22Rv1 (cell line): ENCODE measurements at regions not wholly inside any gene's neighbourhood (a gene's known extent, or its start where the extent isn't known, plus 50 kb on each side); places are given as distances from the start of the nearest gene placed in this dataset.

Source experiments
- ZFX ChIP-seq: fragments of 450-650 bp; IDR thresholded peaks from 2 replicates; pipeline ENCODE4 v1.6.1; 2017; ENCODE audit warnings: antibody characterized with exemption, borderline replicate concordance
- TF ChIP-seq, protein P1 (sequence below): fragments of 450-650 bp; IDR thresholded peaks from 2 replicates; pipeline ENCODE4 v1.5.1; 2017; ENCODE audit warnings: mild to moderate bottlenecking

DNA sequence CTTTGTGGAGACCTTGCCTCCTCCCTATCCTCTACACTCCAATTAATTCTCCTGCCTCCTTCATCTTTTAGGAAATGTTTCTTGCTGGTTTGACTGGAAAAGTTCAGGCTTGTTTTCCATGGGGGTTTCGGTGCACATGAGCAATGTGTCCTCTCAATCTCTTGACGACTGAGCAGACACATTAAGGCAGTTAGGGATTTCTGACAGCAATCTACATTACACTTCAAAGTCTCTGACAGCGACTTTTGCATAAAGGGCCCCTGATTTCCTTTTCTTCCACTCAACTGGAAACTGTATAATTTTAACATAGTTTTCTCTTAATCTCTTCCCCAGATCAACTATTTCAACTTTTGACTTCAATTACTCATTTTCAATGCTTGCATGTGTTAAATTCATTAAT lies 394.0 kb downstream of the MEIS1 start:
- TF ChIP-seq, protein P1, sequence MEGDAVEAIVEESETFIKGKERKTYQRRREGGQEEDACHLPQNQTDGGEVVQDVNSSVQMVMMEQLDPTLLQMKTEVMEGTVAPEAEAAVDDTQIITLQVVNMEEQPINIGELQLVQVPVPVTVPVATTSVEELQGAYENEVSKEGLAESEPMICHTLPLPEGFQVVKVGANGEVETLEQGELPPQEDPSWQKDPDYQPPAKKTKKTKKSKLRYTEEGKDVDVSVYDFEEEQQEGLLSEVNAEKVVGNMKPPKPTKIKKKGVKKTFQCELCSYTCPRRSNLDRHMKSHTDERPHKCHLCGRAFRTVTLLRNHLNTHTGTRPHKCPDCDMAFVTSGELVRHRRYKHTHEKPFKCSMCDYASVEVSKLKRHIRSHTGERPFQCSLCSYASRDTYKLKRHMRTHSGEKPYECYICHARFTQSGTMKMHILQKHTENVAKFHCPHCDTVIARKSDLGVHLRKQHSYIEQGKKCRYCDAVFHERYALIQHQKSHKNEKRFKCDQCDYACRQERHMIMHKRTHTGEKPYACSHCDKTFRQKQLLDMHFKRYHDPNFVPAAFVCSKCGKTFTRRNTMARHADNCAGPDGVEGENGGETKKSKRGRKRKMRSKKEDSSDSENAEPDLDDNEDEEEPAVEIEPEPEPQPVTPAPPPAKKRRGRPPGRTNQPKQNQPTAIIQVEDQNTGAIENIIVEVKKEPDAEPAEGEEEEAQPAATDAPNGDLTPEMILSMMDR, result no peak
- no peak for TF ChIP-seq ZFX
